Transverse colon (tissue), 3 donors: ENCODE measurements at regions not wholly inside any gene's neighbourhood (a gene's known extent, or its start where the extent isn't known, plus 50 kb on each side); places are given as distances from the start of the nearest gene placed in this dataset.

Experiments
- EP300 ChIP-seq: sonication (generic); formaldehyde crosslinking; IDR thresholded peaks from one replicate; pipeline ENCODE4 v1.6.1; 2017; ENCODE audit warnings: antibody characterized with exemption, low read depth
- POLR2A ChIP-seq: fragments of 450-650 bp; IDR thresholded peaks from one replicate; pipeline ENCODE4 v1.6.1; 2016; ENCODE audit warnings: antibody characterized with exemption, mild to moderate bottlenecking, moderate library complexity
- TF ChIP-seq, protein P1 (sequence below), 5 experiments: fragments of 200-600 bp in 3 of 5; fragments of 450-650 bp in 2 of 5; sonication (generic) in 3 of 5; IDR thresholded peaks; 1 replicate in 2 of 5; 2 replicates in 3 of 5; pipeline ENCODE4 v1.5.1; 2016 to 2017; ENCODE audit warnings: antibody characterized with exemption in 5 of 5, inconsistent platforms in 3 of 5, mild to moderate bottlenecking in 2 of 5, moderate library complexity in 1 of 5

DNA sequence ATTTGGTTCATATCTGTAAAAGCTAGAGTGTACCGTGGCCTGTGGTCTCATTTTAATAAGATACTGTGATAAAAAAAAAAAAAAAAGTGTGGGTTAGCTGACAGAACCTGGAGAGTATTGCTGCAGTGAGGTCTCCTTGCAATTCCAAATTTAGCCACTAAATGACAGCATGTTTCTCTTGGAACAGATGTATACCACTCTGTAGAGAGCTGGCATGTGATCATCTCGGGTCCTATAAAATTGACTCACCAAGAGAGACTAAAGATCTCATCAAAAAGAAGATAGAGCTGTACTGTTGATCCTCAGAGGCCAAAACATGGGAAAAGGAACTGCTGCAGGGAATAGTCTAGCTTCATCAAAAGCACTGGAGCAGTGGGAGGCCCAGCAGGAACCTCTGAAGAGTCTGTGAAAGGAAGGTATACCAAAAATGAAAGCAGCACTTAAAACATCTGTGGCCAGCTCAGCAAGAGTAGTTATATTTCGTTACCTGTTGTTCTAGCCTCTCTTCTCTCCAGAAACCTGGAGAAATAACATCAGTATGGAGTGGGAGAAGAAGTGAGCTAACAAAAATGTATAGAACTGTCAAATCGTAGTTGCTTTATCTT lies 826.8 kb downstream of the EFNA5 start:
- TF ChIP-seq, protein P1, sequence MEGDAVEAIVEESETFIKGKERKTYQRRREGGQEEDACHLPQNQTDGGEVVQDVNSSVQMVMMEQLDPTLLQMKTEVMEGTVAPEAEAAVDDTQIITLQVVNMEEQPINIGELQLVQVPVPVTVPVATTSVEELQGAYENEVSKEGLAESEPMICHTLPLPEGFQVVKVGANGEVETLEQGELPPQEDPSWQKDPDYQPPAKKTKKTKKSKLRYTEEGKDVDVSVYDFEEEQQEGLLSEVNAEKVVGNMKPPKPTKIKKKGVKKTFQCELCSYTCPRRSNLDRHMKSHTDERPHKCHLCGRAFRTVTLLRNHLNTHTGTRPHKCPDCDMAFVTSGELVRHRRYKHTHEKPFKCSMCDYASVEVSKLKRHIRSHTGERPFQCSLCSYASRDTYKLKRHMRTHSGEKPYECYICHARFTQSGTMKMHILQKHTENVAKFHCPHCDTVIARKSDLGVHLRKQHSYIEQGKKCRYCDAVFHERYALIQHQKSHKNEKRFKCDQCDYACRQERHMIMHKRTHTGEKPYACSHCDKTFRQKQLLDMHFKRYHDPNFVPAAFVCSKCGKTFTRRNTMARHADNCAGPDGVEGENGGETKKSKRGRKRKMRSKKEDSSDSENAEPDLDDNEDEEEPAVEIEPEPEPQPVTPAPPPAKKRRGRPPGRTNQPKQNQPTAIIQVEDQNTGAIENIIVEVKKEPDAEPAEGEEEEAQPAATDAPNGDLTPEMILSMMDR (IDR thresholded peaks at IDR 0.05): peak in 3 of 5 experiments; percentile 16 to 31 (median 27)
- TF ChIP-seq POLR2A (no peak), EP300 (no peak)
